ENCODE measurements at regions not wholly inside any gene's neighbourhood (a gene's known extent, or its start where the extent isn't known, plus 50 kb on each side); places are given as distances from the start of the nearest gene placed in this dataset.
"Not testable (repeated sequence)": the region's sequence is repeated elsewhere in the genome, so short reads cannot be mapped to it uniquely, and the experiment has no call there.

- no peak for DNase-seq (ENCODE audit: low read depth, low spot score)
Observed at GRCh38 chr21:15311510-15311909, 246.7 kb upstream of the NRIP1 start.

- not testable (repeated sequence) for DNase-seq (ENCODE audit: low read depth, low spot score)
Observed at GRCh38 chr21:15317034-15317433, 252.2 kb upstream of the NRIP1 start.

- no peak for DNase-seq (ENCODE audit: low read depth, low spot score)
Observed at GRCh38 chr21:15319727-15320126, 254.9 kb upstream of the NRIP1 start.

GRCh38 chr21:15324542-15324941 is 259.7 kb upstream of the NRIP1 start:
- no peak for DNase-seq (ENCODE audit: low read depth, low spot score)

- no peak for DNase-seq (ENCODE audit: low read depth, low spot score)
Observed at GRCh38 chr21:15326032-15326867, 261.4 kb upstream of the NRIP1 start.

- DNase-seq (ENCODE audit: low read depth, low spot score), result no peak
Observed at GRCh38 chr21:15327637-15328265, 263.0 kb upstream of the NRIP1 start.

- no peak for DNase-seq (ENCODE audit: low read depth, low spot score)
Observed at GRCh38 chr21:15329191-15329590, 264.4 kb upstream of the NRIP1 start.

GRCh38 chr21:15330872-15331271 is 266.1 kb upstream of the NRIP1 start:
- no peak for DNase-seq (ENCODE audit: low read depth, low spot score)

GRCh38 chr21:15332572-15332971 is 267.8 kb upstream of the NRIP1 start:
- DNase-seq (ENCODE audit: low read depth, low spot score), result no peak

- no peak for DNase-seq (ENCODE audit: low read depth, low spot score)
Observed at GRCh38 chr21:15333136-15333710, 268.4 kb upstream of the NRIP1 start.

GRCh38 chr21:15333951-15334350 is 269.2 kb upstream of the NRIP1 start:
- no peak for DNase-seq (ENCODE audit: low read depth, low spot score)

GRCh38 chr21:15343066-15343465 is 278.3 kb upstream of the NRIP1 start:
- DNase-seq (ENCODE audit: low read depth, low spot score), result no peak

GRCh38 chr21:15352009-15352408 is 287.2 kb upstream of the NRIP1 start:
- DNase-seq (ENCODE audit: low read depth, low spot score), result no peak

- DNase-seq (ENCODE audit: low read depth, low spot score), result no peak
Observed at GRCh38 chr21:15353546-15353945, 288.7 kb upstream of the NRIP1 start.

GRCh38 chr21:15354516-15354915 is 289.7 kb upstream of the NRIP1 start:
- DNase-seq (ENCODE audit: low read depth, low spot score), result no peak

- no peak for DNase-seq (ENCODE audit: low read depth, low spot score)
Observed at GRCh38 chr21:15355066-15355465, 290.3 kb upstream of the NRIP1 start.

- DNase-seq (ENCODE audit: low read depth, low spot score), result no peak
Observed at GRCh38 chr21:15359251-15359650, 294.5 kb upstream of the NRIP1 start.

GRCh38 chr21:15362458-15362857 is 297.7 kb upstream of the NRIP1 start:
- no peak for DNase-seq (ENCODE audit: low read depth, low spot score)

- DNase-seq (ENCODE audit: low read depth, low spot score), result no peak
Observed at GRCh38 chr21:15363921-15364320, 299.1 kb upstream of the NRIP1 start.

- no peak for DNase-seq (ENCODE audit: low read depth, low spot score)
Observed at GRCh38 chr21:15365751-15366392, 301.1 kb upstream of the NRIP1 start.

GRCh38 chr21:15366555-15366954 is 301.8 kb upstream of the NRIP1 start:
- DNase-seq (ENCODE audit: low read depth, low spot score), result no peak

- DNase-seq (ENCODE audit: low read depth, low spot score), result peak; percentile 56
Observed at GRCh38 chr21:15367061-15367626, 302.3 kb upstream of the NRIP1 start.

Data from iPS DF 19.7 (cell line).